Neural cell (in vitro differentiated cells): ENCODE measurements at regions not wholly inside any gene's neighbourhood (a gene's known extent, or its start where the extent isn't known, plus 50 kb on each side); places are given as distances from the start of the nearest gene placed in this dataset.

Experiments
- CTCF ChIP-seq: fragments of 450-650 bp; IDR thresholded peaks from 2 replicates; pipeline ENCODE4 v1.5.1; 2014; ENCODE audit warnings: antibody characterized with exemption, mild to moderate bottlenecking, moderate library complexity; ENCODE audit not compliant: poor library complexity, severe bottlenecking
- EP300 ChIP-seq: fragments of 450-650 bp; conservative IDR thresholded peaks from 2 replicates; pipeline ENCODE4 v1.6.1; 2014; ENCODE audit warnings: antibody characterized with exemption, mild to moderate bottlenecking, moderate library complexity; ENCODE audit not compliant: poor library complexity, severe bottlenecking
- EZH2 ChIP-seq: fragments of 200-600, 300-800 bp; shearing (Covaris generic), sonication (generic); IDR thresholded peaks from 2 replicates; pipeline ENCODE4 v1.6.1; 2014; ENCODE audit warnings: antibody characterized with exemption, low read length, borderline replicate concordance, mild to moderate bottlenecking; ENCODE audit not compliant: insufficient read depth, poor library complexity, severe bottlenecking
- MXI1 ChIP-seq: fragments of 450-650 bp; conservative IDR thresholded peaks from 2 replicates; pipeline ENCODE4 v1.6.1; 2014; ENCODE audit warnings: antibody characterized with exemption, mild to moderate bottlenecking; ENCODE audit not compliant: poor library complexity, severe bottlenecking
- POLR2AphosphoS5 ChIP-seq: IDR thresholded peaks from 2 replicates; pipeline ENCODE4 v1.6.1; 2012
- RAD21 ChIP-seq: fragments of 450-650 bp; conservative IDR thresholded peaks from 2 replicates; pipeline ENCODE4 v1.6.1; 2014; ENCODE audit warnings: antibody characterized with exemption, mild to moderate bottlenecking, moderate library complexity
- REST ChIP-seq: IDR thresholded peaks from 2 replicates; pipeline ENCODE4 v1.6.1; 2012; ENCODE audit warnings: borderline replicate concordance
- TAF1 ChIP-seq: IDR thresholded peaks from 2 replicates; pipeline ENCODE4 v1.6.1; 2012; ENCODE audit warnings: low read depth

- TF ChIP-seq POLR2AphosphoS5: no peak
- no peak for TF ChIP-seq MXI1
- no peak for TF ChIP-seq CTCF
- TF ChIP-seq EZH2: no peak
- no peak for TF ChIP-seq REST
- no peak for TF ChIP-seq RAD21
- TF ChIP-seq EP300: no peak
- TF ChIP-seq TAF1: no peak
Observed at GRCh38 chr4:159549098-159549518, 446.2 kb downstream of the RAPGEF2 start.
